Brain microvascular endothelial cell (primary cell): ENCODE measurements at regions not wholly inside any gene's neighbourhood (a gene's known extent, or its start where the extent isn't known, plus 50 kb on each side); places are given as distances from the start of the nearest gene placed in this dataset.

Experiments
- DNase-seq: peaks from one replicate; pipeline ENCODE4 v3.0.0-alpha.2; 2020
- H3K27ac ChIP-seq: fragments of 250-450 bp; sonication (Bioruptor Pico); 2 replicates; pipeline ENCODE4 v1.5.1; 2020; ENCODE audit warnings: mild to moderate bottlenecking, moderate library complexity
- H3K27me3 ChIP-seq: fragments of 250-450 bp; sonication (Bioruptor Pico); replicated peaks from 2 replicates; pipeline ENCODE4 v1.5.1; 2020; ENCODE audit warnings: mild to moderate bottlenecking
- H3K36me3 ChIP-seq: fragments of 250-450 bp; sonication (Bioruptor Pico); replicated peaks from 2 replicates; pipeline ENCODE4 v1.5.1; 2020; ENCODE audit warnings: mild to moderate bottlenecking
- H3K4me3 ChIP-seq: 2 replicates; pipeline ENCODE4 v1.5.1; 2011; ENCODE audit warnings: low read depth, mild to moderate bottlenecking, control low read depth, low read length, moderate library complexity
- in situ Hi-C: cut with HindIII; loops from 2 replicates; pipeline ENCODE4 v1.10.0; 2017; ENCODE audit warnings: low sequenced_read_pairs, low pct_ligation_motif_present
- TF ChIP-seq, protein P1 (sequence below): IDR thresholded peaks from 2 replicates; pipeline ENCODE4 v1.5.1; 2011; ENCODE audit warnings: low read depth, mild to moderate bottlenecking, moderate library complexity, low read length, control low read depth, inconsistent platforms; ENCODE audit errors: missing control alignments

DNA sequence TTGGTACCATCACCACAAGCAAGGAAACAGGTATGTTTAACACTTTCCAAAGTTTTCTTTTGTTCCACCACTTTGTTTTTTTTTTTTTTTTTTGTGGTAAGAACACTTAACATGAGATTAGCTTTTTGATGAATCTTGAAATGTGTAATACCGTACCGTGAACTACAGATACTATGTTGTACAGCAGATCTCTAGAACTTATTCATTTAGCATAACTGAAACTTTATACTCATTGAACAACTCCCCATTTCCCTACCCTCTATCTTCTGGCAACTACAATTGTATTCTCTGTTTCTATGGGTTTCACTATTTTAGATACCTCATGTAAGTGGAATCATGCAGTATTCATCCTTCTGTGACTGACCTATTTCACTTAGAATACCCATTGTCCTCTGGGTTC lies 162.7 kb upstream of the ITGB1 start:
- TF ChIP-seq, protein P1, sequence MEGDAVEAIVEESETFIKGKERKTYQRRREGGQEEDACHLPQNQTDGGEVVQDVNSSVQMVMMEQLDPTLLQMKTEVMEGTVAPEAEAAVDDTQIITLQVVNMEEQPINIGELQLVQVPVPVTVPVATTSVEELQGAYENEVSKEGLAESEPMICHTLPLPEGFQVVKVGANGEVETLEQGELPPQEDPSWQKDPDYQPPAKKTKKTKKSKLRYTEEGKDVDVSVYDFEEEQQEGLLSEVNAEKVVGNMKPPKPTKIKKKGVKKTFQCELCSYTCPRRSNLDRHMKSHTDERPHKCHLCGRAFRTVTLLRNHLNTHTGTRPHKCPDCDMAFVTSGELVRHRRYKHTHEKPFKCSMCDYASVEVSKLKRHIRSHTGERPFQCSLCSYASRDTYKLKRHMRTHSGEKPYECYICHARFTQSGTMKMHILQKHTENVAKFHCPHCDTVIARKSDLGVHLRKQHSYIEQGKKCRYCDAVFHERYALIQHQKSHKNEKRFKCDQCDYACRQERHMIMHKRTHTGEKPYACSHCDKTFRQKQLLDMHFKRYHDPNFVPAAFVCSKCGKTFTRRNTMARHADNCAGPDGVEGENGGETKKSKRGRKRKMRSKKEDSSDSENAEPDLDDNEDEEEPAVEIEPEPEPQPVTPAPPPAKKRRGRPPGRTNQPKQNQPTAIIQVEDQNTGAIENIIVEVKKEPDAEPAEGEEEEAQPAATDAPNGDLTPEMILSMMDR = no peak
- H3K27ac ChIP-seq = no peak overlapping the region
- DNase-seq = no peak

GRCh38 chr10:33120275-33120674 lies 162.2 kb upstream of the ITGB1 start:
- Histone ChIP-seq H3K36me3 (no peaks in the 10 kb centered on the region), H3K27me3 (no peaks in the 10 kb centered on the region), H3K27ac (no peak overlapping the region), H3K4me3 (no peak overlapping the region)
- in situ Hi-C loops = no loop called here
- TF ChIP-seq, protein P1 = no peak
- no peak for DNase-seq

More for the DNA sequence above, 162.7 kb upstream of the ITGB1 start:
- Histone ChIP-seq H3K4me3 (no peak overlapping the region), H3K36me3 (no peaks in the 10 kb centered on the region), H3K27me3 (no peaks in the 10 kb centered on the region)
- in situ Hi-C loops = no loop called here

DNA sequence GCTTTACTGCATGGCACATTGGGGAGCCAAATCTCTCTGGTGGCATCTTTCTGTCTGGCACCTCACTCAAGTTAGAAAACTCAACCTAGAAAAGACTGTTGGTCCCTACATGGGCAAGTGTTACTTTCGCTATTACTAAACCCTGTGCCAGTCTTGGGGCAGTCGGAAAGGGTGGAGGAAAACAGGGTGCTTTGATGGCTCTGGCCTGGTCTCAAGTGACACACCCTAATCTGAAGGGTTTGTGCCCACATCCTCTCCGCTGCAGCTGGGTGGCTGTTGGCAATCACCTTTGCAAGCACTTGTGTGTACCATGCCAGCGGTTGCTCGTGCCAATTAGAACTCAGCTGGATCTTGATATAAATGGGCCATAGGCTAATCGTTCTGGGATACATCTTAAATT lies 159.8 kb upstream of the ITGB1 start:
- no peak for DNase-seq
- in situ Hi-C loops = no loop called here

GRCh38 chr10:33117230-33117629 lies 159.2 kb upstream of the ITGB1 start:
- TF ChIP-seq, protein P1 = no peak
- Histone ChIP-seq H3K4me3 (no peak overlapping the region), H3K27me3 (no peaks in the 10 kb centered on the region), H3K27ac (no peak overlapping the region), H3K36me3 (no peaks in the 10 kb centered on the region)
- in situ Hi-C loops = no loop called here
- no peak for DNase-seq

More for the DNA sequence above, 159.8 kb upstream of the ITGB1 start:
- Histone ChIP-seq H3K36me3 (no peaks in the 10 kb centered on the region), H3K27ac (no peak overlapping the region), H3K4me3 (no peak overlapping the region), H3K27me3 (no peaks in the 10 kb centered on the region)
- TF ChIP-seq, protein P1 = no peak

- Histone ChIP-seq H3K4me3 (no peak overlapping the region), H3K27ac (peak overlapping the region; percentile 68), H3K27me3 (no peaks in the 10 kb centered on the region), H3K36me3 (no peaks in the 10 kb centered on the region)
- TF ChIP-seq, protein P1 = peak; percentile 79
- DNase-seq = peak; percentile 59
- in situ Hi-C loops = no loop called here
These were observed 158.0 kb upstream of the ITGB1 start for GRCh38 chr10:33115738-33116719.
